Left kidney (tissue), 1 donor: ENCODE measurements at regions not wholly inside any gene's neighbourhood (a gene's known extent, or its start where the extent isn't known, plus 50 kb on each side); places are given as distances from the start of the nearest gene placed in this dataset.

Experiments
- DNase-seq: peaks from one replicate; pipeline ENCODE4 v3.0.0-alpha.2; 2013

- no peak for DNase-seq
Observed at GRCh38 chr2:180461761-180462160, 454.7 kb upstream of the CWC22 start.

DNA sequence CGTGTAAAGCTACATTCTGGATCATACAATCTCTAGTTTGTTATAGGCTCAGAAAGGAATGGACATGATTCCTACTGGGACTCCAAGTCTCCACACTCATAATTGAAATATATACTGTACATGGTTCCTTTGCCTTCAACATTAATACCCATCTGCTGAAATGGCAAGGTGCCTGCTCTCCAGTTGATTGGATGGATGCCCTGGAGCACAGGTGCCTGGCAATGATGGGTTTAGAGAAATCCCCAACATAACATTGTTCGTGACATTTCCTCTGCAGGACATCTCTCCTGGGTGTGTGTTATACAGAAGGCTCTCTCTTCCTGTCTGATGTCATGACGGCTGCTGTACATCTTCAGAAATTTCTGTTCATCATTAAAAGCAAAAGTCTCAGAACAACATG lies 449.7 kb upstream of the CWC22 start:
- no peak for DNase-seq

DNA sequence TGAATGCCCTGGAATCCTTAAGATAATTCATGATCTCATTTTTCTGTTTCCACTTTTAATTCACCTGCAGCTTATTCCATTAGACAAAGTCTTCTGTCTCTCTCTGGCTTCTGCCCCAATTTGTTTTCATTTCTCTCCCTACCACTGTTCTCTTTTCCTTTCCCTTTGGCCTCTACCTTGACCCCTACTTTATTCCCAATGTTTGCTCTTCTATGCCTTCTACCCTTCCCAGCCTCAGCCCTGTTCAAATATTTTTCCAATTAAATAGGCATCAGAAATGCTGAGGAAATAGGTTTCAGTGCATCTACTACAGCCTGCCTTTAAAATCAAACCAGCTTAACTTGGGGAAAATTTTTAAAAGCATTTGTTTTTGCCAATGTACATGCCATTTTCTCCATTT lies 443.7 kb upstream of the CWC22 start:
- DNase-seq: no peak

DNA sequence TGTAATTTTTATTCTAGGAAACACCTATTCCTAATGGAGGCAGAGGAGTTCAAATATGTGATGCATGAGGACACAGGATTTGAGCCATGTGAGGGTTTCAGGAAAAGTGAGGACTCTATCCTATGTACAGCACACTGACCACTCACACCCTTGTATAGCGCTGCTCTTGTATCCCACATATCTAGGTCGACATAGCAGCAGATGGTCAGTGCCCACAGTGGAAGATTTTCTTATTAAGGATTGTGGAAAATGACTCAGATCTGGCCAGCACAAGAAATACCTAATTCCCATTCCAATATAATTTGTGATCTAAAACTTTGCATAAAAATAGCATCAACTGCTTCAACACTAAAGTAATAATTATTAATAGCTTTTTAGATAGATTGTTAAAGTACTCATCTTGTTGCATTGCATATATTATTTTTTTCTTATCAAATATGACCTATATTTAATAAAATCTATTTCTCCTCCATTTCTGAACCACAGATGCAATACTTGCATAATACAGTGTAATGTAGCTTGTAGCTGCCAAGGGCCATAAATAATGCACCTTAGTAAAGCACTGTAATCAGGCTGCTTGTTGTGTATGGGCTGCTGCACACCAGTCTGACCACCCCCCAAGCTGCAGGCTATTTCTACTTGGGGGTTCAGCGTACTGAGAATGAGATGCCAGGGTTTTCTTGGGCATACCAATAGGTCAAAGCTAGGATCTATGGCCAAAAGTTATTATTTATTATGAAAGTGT lies 442.2 kb upstream of the CWC22 start:
- no peak for DNase-seq

- no peak for DNase-seq
Observed at GRCh38 chr2:180446492-180446891, 439.4 kb upstream of the CWC22 start.

- DNase-seq: no peak
Observed at GRCh38 chr2:180443888-180444287, 436.8 kb upstream of the CWC22 start.

GRCh38 chr2:180442860-180443644 lies 436.0 kb upstream of the CWC22 start:
- no peak for DNase-seq

GRCh38 chr2:180419212-180419611 lies 412.1 kb upstream of the CWC22 start:
- no peak for DNase-seq

GRCh38 chr2:180416627-180417026 lies 409.5 kb upstream of the CWC22 start:
- DNase-seq: no peak

DNA sequence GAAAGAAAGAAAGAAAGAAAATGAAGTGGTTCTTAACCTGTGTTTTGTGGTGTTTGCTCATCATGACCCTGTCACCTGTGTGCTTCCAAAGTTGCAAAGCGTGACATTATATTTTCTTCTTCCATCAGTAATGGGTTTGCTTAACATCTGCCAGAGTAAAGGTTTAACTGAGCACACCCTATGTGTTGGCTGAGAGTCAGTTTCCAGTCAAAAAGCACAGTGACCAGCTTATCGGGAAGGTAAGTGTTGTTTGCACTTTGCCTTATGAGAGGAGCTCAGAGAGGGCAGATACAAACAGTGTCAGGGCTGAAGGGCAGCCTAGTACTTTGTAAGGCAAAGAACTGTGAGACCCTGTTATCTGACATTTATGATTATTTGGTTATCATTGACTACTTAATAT lies 406.2 kb upstream of the CWC22 start:
- no peak for DNase-seq

GRCh38 chr2:180412219-180412618 lies 405.1 kb upstream of the CWC22 start:
- DNase-seq: no peak

- peak; percentile 18 for DNase-seq
Observed at GRCh38 chr2:180411661-180412060, 404.6 kb upstream of the CWC22 start.

- DNase-seq: no peak
Observed at GRCh38 chr2:180406687-180407086, 399.6 kb upstream of the CWC22 start.

- DNase-seq: no peak
Observed at GRCh38 chr2:180405520-180405919, 398.4 kb upstream of the CWC22 start.

GRCh38 chr2:180394305-180394704 lies 387.2 kb upstream of the CWC22 start:
- DNase-seq: no peak

GRCh38 chr2:180385601-180386201 lies 378.6 kb upstream of the CWC22 start:
- DNase-seq: no peak

DNA sequence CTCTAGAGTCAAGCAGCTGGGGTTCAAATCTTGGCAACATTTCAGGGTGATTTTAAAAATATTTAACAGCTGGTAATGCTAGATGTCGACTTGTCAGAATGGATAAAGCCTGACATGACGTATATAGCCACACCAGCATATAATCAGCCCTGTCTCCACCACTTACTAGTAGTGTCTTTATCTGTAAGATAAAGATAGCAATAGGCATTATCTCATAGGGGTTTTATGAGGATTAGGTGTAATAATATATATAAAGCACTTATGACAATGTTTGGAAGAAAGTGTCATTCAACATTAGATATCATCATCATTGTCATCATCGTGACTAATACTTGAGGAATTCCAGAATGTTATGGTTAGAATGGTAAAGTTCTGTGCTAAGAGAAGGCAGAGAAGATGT lies 369.0 kb upstream of the CWC22 start:
- no peak for DNase-seq

GRCh38 chr2:180374502-180375281 lies 367.6 kb upstream of the CWC22 start:
- no peak for DNase-seq

- DNase-seq: no peak
Observed at GRCh38 chr2:180370511-180371205, 363.6 kb upstream of the CWC22 start.

DNA sequence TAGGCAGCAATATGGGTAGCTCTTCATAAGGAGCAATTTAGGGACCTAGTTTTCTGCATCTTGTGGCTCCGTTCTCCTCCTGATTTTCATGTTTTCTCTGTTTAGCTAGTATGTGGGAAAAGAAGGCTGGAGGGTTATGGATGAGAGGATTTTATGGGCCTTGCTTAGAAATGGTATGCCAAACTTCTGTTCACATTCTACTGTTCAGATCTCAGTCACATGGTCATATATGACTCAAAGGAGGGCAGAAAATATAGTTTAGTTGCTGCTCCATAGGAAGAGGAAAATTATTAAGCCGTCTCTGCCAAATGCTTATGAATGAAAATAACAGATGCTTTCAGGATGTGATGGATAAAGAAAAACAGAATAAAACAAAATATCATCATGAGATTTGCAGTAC lies 361.8 kb upstream of the CWC22 start:
- no peak for DNase-seq

DNA sequence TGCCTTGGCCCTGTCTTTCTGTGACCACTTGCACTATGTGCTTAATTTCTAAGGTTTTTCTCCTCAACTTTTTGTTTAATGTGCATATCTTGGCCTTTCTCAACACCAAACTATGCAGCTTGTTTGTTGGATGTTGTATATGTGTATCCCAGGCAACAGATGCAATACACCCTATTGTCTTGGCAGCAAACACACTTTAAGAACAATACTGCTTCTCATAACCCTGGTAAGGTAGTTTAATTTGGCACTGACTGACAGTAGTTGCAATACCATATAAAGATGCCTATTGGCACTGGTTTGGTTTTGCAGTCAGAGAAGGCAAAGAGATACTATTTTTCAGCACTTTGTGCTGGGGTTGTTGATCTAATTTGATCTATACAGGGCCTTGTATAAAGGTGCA lies 360.7 kb upstream of the CWC22 start:
- DNase-seq: no peak

- no peak for DNase-seq
Observed at GRCh38 chr2:180366481-180366880, 359.4 kb upstream of the CWC22 start.
